NOMO-1 treated with DMSO at 0.1 percent for 48 hours (cell line): ENCODE measurements at regions not wholly inside any gene's neighbourhood (a gene's known extent, or its start where the extent isn't known, plus 50 kb on each side); places are given as distances from the start of the nearest gene placed in this dataset.

Source experiments
- DNase-seq: peaks from one replicate; lab custom pipeline; 2025; ENCODE audit not compliant: unreplicated experiment; lab: John Stamatoyannopoulos, UW

GRCh38 chr7:18200266-18200665 lies 172.6 kb upstream of the PRPS1L1 start:
- DNase-seq: no peak

DNA sequence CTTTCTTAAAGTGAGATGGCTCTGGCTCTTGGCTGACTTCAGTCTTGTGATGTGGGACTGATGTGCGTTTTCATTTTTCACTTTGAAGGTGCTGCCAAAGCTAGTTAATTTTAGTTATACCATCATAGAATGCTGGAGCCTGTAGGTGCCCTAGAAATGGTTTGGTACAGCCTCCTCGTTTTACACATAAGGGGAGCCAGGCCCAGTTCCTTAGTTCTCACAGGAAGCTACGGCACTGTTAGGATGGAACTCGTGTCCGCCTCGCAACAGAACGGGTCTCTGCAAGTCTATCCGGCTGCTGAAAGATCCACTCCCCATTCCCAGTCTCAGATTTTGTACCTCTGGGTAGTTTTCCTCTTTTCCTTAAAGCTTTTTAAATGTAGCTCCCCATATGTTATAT lies 173.2 kb upstream of the PRPS1L1 start:
- no peak for DNase-seq

- no peak for DNase-seq
Measured at GRCh38 chr7:18201350-18201749, 173.7 kb upstream of the PRPS1L1 start.

DNA sequence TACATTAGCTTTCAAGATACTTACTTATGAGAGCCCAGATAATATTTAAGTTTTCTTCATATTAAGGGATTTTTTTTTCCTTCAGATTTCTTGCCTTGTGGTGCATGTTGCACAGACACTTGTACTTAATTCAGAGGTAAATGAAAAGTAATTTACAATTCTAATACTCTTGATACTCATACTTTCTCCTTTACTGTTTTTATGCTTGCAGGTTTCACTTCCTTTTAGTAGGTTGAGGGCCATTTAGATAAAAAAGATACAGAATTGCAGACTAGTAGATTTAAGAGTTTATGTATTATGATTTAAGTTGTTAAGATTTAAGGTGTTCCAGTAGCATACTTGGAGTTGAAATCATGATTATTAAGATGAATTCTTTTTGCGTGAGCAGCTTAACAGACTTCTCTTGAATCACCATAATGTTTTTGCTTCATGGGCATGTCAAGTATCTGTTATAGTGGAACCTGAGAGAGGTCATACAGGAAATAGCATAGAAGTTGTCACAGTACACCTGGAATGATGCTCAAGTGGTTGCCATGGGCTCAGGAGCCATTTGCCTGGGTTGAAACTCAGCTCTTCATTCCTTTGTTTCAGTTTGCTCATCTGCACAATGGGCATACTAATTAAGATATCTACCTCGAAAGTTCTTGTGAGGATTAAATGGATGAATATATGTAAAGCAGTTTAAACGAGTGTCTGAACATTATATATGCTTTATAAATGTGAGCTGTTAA lies 174.8 kb upstream of the PRPS1L1 start:
- DNase-seq: peak; percentile 49

DNA sequence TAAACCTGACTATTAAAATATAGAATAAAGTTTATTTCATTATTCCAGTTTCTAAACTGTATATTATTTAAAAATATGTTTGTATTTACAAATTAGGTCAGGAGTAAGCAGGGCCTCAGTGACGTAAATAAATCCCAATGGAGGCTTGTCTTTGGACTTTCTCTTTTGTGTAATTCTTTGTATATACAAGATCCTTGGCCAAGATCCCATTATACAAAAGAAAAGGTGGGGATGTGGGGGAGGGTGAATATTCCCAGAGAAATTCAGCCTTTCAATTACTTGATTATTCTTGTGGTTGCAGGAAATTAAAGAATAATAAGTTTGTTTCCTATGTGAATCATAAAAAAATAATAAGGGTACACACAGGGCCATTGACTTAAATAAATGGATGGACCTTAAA lies 178.7 kb upstream of the PRPS1L1 start:
- no peak for DNase-seq

DNA sequence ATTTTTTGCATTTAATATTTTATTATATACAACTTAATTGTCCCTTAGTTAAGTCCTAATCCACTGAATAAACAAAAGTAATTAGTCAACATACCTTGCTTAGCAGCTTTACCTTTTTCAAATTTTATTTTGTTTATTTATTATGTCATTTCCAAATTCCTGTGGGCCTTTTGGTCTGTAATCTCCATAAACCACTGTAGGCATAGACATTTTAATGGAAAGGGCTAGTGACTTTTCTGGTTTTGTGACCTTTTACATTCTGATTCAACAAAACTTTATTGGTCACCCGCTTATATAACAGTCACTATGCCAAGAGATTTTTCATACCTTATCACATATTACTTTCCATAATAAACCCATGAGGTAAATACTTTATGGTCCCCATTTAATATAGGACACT lies 181.3 kb upstream of the PRPS1L1 start:
- no peak for DNase-seq

GRCh38 chr7:18210377-18210776 lies 182.7 kb upstream of the PRPS1L1 start:
- peak; percentile 72 for DNase-seq

DNA sequence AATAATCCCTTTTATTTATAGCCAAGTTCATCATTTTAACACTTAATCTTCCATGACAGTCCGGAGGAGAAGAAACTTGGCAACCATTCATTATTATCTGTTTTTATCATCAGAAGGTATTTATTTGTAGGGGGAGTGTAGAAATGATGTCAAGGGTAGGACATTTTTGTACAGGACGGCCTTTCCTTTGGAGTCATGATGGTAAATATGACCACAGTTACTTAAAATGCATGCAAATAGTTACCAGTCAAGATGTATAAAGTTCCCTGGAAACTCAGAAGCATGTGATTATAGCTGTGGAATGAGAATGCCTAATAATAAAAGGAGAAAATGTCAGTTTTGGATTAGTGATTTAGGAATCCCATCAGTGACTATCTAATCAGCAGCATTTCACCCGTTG lies 183.1 kb upstream of the PRPS1L1 start:
- DNase-seq: no peak

GRCh38 chr7:18212308-18212707 lies 184.7 kb upstream of the PRPS1L1 start:
- DNase-seq: no peak

GRCh38 chr7:18212758-18213157 lies 185.1 kb upstream of the PRPS1L1 start:
- DNase-seq: no peak

DNA sequence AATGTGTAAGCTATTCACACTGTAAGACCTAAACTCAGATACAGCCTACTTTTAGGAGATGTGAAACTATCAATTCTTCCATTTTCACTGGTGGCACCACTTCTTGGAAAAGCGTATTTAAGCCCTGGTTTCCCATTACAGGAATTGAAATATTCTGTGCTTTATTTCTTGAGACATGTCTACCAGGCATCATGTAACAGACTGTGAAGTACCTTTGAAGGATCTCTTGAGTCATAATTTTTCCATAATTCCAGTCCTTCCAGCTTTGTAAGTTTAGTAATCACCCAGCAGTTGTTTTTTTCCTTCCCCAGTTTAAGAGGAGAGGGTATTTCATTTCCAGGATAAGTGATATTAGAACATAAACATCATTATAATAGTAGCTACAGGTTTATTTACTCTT lies 186.0 kb upstream of the PRPS1L1 start:
- no peak for DNase-seq

GRCh38 chr7:18216270-18216669 lies 188.6 kb upstream of the PRPS1L1 start:
- no peak for DNase-seq

- DNase-seq: peak; percentile 86
Measured at GRCh38 chr7:18221377-18222293, 194.0 kb upstream of the PRPS1L1 start.

DNA sequence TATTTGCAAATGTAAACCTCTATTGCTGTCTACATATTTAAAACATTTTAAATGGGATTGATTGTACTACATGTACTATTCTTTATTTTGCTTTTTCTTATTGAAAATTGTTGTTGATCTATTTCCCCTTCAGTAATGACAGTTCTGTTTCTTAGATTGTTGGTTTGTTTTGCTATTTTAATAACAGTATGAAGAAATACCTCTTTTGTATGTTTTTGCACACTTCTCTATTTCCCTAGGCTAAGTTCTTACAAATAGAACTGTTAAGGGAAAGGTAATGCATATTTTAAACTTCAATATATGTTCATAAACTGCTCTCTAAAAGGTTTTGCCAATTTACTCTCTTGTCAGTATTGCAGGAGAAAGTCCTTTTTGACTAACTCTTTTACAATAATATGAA lies 195.0 kb upstream of the PRPS1L1 start:
- DNase-seq: peak; percentile 40

- DNase-seq: no peak
Measured at GRCh38 chr7:18224138-18224537, 196.5 kb upstream of the PRPS1L1 start.

DNA sequence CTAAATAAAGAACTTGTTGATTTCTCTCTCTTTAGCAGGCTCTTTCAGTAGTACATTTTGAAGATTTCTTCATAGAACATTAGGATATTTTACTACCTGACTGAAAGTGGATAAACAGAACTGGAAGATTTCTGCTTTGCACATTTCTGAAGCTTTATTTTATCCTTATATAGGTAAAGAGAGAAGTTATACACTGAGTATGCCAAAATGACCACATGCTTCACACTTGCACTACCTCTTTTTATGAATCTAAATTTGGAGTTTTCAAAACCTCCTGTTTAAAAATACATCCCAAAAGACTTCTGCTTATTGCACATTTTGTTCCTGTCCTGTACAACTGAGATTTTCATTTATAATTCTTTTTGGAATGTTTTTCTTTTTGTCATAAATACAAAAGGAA lies 197.4 kb upstream of the PRPS1L1 start:
- DNase-seq: peak; percentile 89

DNA sequence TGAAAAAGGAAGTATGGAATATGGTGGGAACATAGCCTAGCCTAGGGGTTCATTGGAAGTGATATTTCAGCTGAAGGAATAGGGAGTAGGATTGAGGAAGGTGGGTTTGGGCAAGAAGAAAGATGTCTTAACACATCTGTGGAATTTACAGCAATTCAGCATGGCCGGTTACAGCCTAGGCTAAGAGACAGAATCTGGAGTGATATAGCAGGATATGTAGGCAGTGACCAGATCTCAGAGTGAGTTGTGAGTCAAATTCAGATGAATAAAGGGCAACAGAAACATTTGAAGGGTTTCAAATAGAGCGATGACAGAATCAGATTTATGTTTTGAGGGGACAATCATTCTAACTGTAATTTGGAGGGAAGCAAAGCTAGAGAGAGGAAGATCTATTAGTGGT lies 199.0 kb upstream of the PRPS1L1 start:
- no peak for DNase-seq

DNA sequence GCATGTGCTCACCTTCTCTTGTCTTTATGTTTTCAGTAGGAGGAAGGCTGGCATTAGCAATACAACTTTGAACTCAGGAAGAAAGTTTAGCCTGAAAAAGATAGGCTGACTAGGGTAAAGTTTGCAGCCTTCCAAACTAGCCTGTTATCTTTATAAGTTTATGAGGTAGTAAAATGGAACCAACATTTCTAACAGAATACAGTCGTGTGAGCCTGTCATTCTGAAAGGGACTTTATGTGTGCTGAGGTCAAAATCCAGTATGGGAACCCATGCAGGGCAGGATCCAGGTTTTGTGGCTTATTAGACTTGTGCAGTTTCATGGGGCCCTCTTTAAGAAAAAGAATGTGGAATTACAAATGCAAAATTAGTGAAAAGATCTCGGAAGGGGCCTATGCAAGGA lies 201.0 kb upstream of the PRPS1L1 start:
- DNase-seq: no peak

- DNase-seq: no peak
Measured at GRCh38 chr7:18230271-18230670, 202.6 kb upstream of the PRPS1L1 start.

DNA sequence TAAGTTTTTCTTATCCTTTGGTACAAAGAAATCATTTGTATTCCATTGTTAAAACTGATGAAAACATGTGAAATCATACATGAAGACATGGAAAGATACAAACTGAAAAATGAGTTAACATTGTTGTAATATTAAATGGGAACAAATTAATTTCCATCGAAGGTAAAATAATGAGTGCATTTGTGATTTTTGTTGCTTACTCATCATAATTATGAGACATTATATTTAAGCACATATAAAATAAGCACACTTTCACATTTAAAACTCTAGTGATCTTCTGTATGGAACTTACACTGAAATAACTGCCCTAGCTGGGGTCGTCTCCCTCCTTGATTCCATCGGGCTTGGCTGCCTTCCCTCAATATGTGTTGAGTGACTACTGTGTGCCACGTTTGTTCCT lies 204.2 kb upstream of the PRPS1L1 start:
- no peak for DNase-seq

DNA sequence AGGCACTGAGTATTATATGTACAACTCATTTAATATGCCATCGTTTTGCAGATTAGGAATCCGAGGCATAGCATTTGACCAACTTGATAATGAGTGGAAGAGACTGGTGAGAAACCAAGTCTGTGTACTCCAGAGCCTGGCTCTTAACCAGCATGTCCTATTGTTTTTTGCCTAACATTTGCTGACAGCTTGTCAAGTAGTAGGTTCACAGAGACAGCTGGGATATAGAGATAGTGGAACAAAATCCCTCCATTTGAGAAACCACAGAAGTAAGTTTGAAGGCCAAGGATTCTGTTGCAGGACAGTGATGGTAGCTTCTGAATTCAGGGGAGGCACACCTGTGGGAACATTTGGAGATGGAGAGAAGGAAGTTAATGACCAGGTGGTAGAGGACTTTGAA lies 206.9 kb upstream of the PRPS1L1 start:
- no peak for DNase-seq

- no peak for DNase-seq
Measured at GRCh38 chr7:18235819-18236218, 208.2 kb upstream of the PRPS1L1 start.
